Neural progenitor cell (in vitro differentiated cells): ENCODE measurements at regions not wholly inside any gene's neighbourhood (a gene's known extent, or its start where the extent isn't known, plus 50 kb on each side); places are given as distances from the start of the nearest gene placed in this dataset.

Experiments
- EZH2 ChIP-seq: fragments of 200-600 bp; sonication (generic); IDR thresholded peaks from 2 replicates; pipeline ENCODE4 v1.6.1; 2017; ENCODE audit warnings: antibody characterized with exemption, mild to moderate bottlenecking, moderate library complexity
- TF ChIP-seq, protein P1 (sequence below): fragments of 200-600 bp; sonication (generic); IDR thresholded peaks from 2 replicates; pipeline ENCODE4 v1.5.1; 2017; ENCODE audit warnings: antibody characterized with exemption, mild to moderate bottlenecking

DNA sequence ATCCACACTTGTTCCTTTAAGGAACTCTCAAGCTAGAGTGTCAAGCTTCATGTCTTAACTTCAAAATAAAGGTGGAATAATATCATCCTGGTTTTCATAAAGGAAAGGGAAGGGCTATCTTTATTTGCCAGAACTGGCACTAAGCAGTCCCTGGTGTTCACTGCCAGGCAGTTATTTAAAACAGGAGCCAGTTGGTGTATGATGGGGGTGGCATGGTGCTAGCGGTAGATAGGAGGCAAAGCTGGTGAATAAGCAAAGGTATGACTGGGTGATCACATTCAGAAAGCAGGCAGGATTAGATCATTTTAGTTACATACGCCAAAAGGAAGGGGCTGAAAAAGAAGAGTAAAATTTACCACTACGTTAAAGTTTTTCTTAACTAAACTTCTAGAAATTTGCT is 776.3 kb downstream of the BCL11A start:
- TF ChIP-seq, protein P1, sequence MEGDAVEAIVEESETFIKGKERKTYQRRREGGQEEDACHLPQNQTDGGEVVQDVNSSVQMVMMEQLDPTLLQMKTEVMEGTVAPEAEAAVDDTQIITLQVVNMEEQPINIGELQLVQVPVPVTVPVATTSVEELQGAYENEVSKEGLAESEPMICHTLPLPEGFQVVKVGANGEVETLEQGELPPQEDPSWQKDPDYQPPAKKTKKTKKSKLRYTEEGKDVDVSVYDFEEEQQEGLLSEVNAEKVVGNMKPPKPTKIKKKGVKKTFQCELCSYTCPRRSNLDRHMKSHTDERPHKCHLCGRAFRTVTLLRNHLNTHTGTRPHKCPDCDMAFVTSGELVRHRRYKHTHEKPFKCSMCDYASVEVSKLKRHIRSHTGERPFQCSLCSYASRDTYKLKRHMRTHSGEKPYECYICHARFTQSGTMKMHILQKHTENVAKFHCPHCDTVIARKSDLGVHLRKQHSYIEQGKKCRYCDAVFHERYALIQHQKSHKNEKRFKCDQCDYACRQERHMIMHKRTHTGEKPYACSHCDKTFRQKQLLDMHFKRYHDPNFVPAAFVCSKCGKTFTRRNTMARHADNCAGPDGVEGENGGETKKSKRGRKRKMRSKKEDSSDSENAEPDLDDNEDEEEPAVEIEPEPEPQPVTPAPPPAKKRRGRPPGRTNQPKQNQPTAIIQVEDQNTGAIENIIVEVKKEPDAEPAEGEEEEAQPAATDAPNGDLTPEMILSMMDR: no peak
- no peak for TF ChIP-seq EZH2
